Loucy (cell line): ENCODE measurements at regions not wholly inside any gene's neighbourhood (a gene's known extent, or its start where the extent isn't known, plus 50 kb on each side); places are given as distances from the start of the nearest gene placed in this dataset.
"Not testable (repeated sequence)": the region's sequence is repeated elsewhere in the genome, so short reads cannot be mapped to it uniquely, and the experiment has no call there.

Source experiments
- H2AFZ ChIP-seq: fragments of 200-600 bp; sonication (generic); 2 replicates; pipeline ENCODE4 v1.6.0; 2016; ENCODE audit warnings: antibody characterized with exemption, mild to moderate bottlenecking, low read length, moderate library complexity
- H3F3A ChIP-seq: fragments of 200-600 bp; 2 replicates; pipeline ENCODE4 v1.6.0; 2016; ENCODE audit warnings: antibody characterized with exemption, low read depth, mild to moderate bottlenecking
- H3K27me3 ChIP-seq: fragments of 200-600 bp; sonication (generic); 2 replicates; pipeline ENCODE4 v1.6.1; 2014; ENCODE audit warnings: low read length, mild to moderate bottlenecking; ENCODE audit not compliant: insufficient read depth, poor library complexity, severe bottlenecking
- H3K36me3 ChIP-seq: fragments of 200-600 bp; sonication (generic); 2 replicates; pipeline ENCODE4 v1.6.1; 2016; ENCODE audit warnings: low read length; ENCODE audit not compliant: insufficient read depth
- H3K4me1 ChIP-seq: fragments of 200-600 bp; sonication (generic); 2 replicates; pipeline ENCODE4 v1.5.1; 2014; ENCODE audit warnings: low read length, mild to moderate bottlenecking; ENCODE audit not compliant: insufficient read depth, poor library complexity, severe bottlenecking
- H3K4me2 ChIP-seq: fragments of 200-600 bp; sonication (generic); 2 replicates; pipeline ENCODE4 v1.6.0; 2014; ENCODE audit warnings: antibody characterized with exemption, low read length, low read depth, mild to moderate bottlenecking; ENCODE audit not compliant: poor library complexity, severe bottlenecking
- H3K4me3 ChIP-seq: fragments of 200-600 bp; sonication (generic); 2 replicates; pipeline ENCODE4 v1.5.1; 2014; ENCODE audit warnings: low read length, mild to moderate bottlenecking, mixed read lengths; ENCODE audit not compliant: poor library complexity, severe bottlenecking
- H3K79me2 ChIP-seq: fragments of 200-600 bp; sonication (generic); 2 replicates; pipeline ENCODE4 v1.6.1; 2014; ENCODE audit warnings: low read length; ENCODE audit not compliant: insufficient read depth
- H3K9ac ChIP-seq: fragments of 200-600 bp; sonication (generic); 2 replicates; pipeline ENCODE4 v1.6.0; 2014; ENCODE audit warnings: mild to moderate bottlenecking, low read depth, low read length, moderate library complexity; ENCODE audit not compliant: poor library complexity, severe bottlenecking
- H3K9me2 ChIP-seq: fragments of 200-600 bp; sonication (generic); replicated peaks from 2 replicates; pipeline ENCODE4 v1.6.1; 2016; ENCODE audit warnings: low read depth, low read length, mixed read lengths
- H3K9me3 ChIP-seq: fragments of 200-600 bp; sonication (generic); 2 replicates; pipeline ENCODE4 v1.6.1; 2014; ENCODE audit warnings: mild to moderate bottlenecking, antibody characterized with exemption, low read length, low read depth; ENCODE audit not compliant: insufficient read depth
- H4K20me1 ChIP-seq: fragments of 200-600 bp; sonication (generic); 2 replicates; pipeline ENCODE4 v1.6.0; 2014; ENCODE audit warnings: antibody characterized with exemption, low read length, mild to moderate bottlenecking; ENCODE audit not compliant: insufficient read depth, poor library complexity, severe bottlenecking
- CTCF ChIP-seq: fragments of 200-600 bp; sonication (generic); conservative IDR thresholded peaks from 2 replicates; pipeline ENCODE4 v1.5.1; 2014; ENCODE audit warnings: mild to moderate bottlenecking, antibody characterized with exemption, low read length
- EZH2phosphoT487 ChIP-seq: fragments of 200-600 bp; IDR thresholded peaks from 2 replicates; pipeline ENCODE4 v1.6.1; 2018; ENCODE audit warnings: antibody characterized with exemption, mild to moderate bottlenecking, moderate library complexity, borderline replicate concordance

GRCh38 chr1:102798718-102799117, 309.6 kb downstream of the COL11A1 start:
- H3K9me2 ChIP-seq: no peaks in the 10 kb centered on the region
- no peaks in the 10 kb centered on the region for H3K27me3 ChIP-seq
- H3F3A ChIP-seq: no peaks in the 10 kb centered on the region
- no peaks in the 10 kb centered on the region for H3K4me1 ChIP-seq
- no peaks in the 10 kb centered on the region for H3K79me2 ChIP-seq
- TF ChIP-seq EZH2phosphoT487: no peak
- TF ChIP-seq CTCF: no peak
- H3K9ac ChIP-seq: no peak overlapping the region
- H3K4me3 ChIP-seq: no peak overlapping the region
- no peak overlapping the region for H2AFZ ChIP-seq
- H3K36me3 ChIP-seq: no peaks in the 10 kb centered on the region
- H3K9me3 ChIP-seq: no peaks in the 10 kb centered on the region
- H3K4me2 ChIP-seq: no peak overlapping the region
- no peaks in the 10 kb centered on the region for H4K20me1 ChIP-seq

GRCh38 chr1:102796429-102796828, 311.9 kb downstream of the COL11A1 start:
- Histone ChIP-seq H4K20me1 (no peaks in the 10 kb centered on the region), H3K36me3 (no peaks in the 10 kb centered on the region), H2AFZ (no peak overlapping the region), H3K9me3 (no peaks in the 10 kb centered on the region), H3K9ac (no peak overlapping the region), H3K79me2 (no peaks in the 10 kb centered on the region), H3K27me3 (no peaks in the 10 kb centered on the region), H3K9me2 (no peaks in the 10 kb centered on the region), H3K4me1 (no peaks in the 10 kb centered on the region), H3F3A (no peaks in the 10 kb centered on the region), H3K4me2 (no peak overlapping the region), H3K4me3 (no peak overlapping the region)
- no peak for TF ChIP-seq EZH2phosphoT487
- no peak for TF ChIP-seq CTCF

GRCh38 chr1:102790997-102791396, 317.3 kb downstream of the COL11A1 start:
- H3K4me2 ChIP-seq: no peak overlapping the region
- H3K4me1 ChIP-seq: no peaks in the 10 kb centered on the region
- H3F3A ChIP-seq: no peaks in the 10 kb centered on the region
- no peaks in the 10 kb centered on the region for H3K36me3 ChIP-seq
- H3K9me3 ChIP-seq: no peaks in the 10 kb centered on the region
- H3K27me3 ChIP-seq: no peaks in the 10 kb centered on the region
- no peaks in the 10 kb centered on the region for H3K79me2 ChIP-seq
- no peaks in the 10 kb centered on the region for H3K9me2 ChIP-seq
- no peak overlapping the region for H2AFZ ChIP-seq
- H3K9ac ChIP-seq: no peak overlapping the region
- no peak overlapping the region for H3K4me3 ChIP-seq
- no peaks in the 10 kb centered on the region for H4K20me1 ChIP-seq
- TF ChIP-seq CTCF (peak; percentile 76), EZH2phosphoT487 (no peak)

- not testable (repeated sequence) for H3K79me2 ChIP-seq, H3K9me2 ChIP-seq, H3K9me3 ChIP-seq, H3K4me3 ChIP-seq, H3K36me3 ChIP-seq, H4K20me1 ChIP-seq, H3K4me2 ChIP-seq, H3F3A ChIP-seq, H3K4me1 ChIP-seq, H3K9ac ChIP-seq, H3K27me3 ChIP-seq
- 0 out of 2 replicates have a peak overlapping the region, but pooled peaks have one; percentile 20 for H2AFZ ChIP-seq
Measured at GRCh38 chr1:102789951-102790350, 318.4 kb downstream of the COL11A1 start.
